Bronchial epithelial cell (primary cell): ENCODE measurements at regions not wholly inside any gene's neighbourhood (a gene's known extent, or its start where the extent isn't known, plus 50 kb on each side); places are given as distances from the start of the nearest gene placed in this dataset.

ENCODE experiments used
- DNase-seq: peaks from one replicate; pipeline ENCODE4 v3.0.0-alpha.2; 2010; ENCODE audit warnings: low read depth
- FAIRE-seq: peaks from 2 replicates; lab custom pipeline; 2011; peaks lifted over from hg19 to GRCh38; lab: Jason Lieb, UNC
- H3K27me3 ChIP-seq: 2 replicates; pipeline ENCODE4 v1.5.1; 2011; ENCODE audit warnings: low read length; ENCODE audit not compliant: control insufficient read depth, insufficient read depth
- H3K36me3 ChIP-seq: 2 replicates; pipeline ENCODE4 v1.5.1; 2011; ENCODE audit warnings: low read length; ENCODE audit not compliant: control insufficient read depth, insufficient read depth
- H3K4me3 ChIP-seq: 2 replicates; pipeline ENCODE4 v1.5.1; 2011; ENCODE audit warnings: mild to moderate bottlenecking, low read depth, low read length, control low read depth
- CTCF ChIP-seq: IDR thresholded peaks from 2 replicates; pipeline ENCODE4 v1.5.1; 2011; ENCODE audit warnings: mild to moderate bottlenecking, moderate library complexity, low read length, control low read depth, inconsistent platforms; ENCODE audit not compliant: insufficient read depth, severe bottlenecking

- no peak for DNase-seq
- no peak for FAIRE-seq
- TF ChIP-seq CTCF, result no peak
- Histone ChIP-seq H3K4me3 (no peak overlapping the region), H3K36me3 (no peaks in the 10 kb centered on the region), H3K27me3 (no peaks in the 10 kb centered on the region)
Observed at GRCh38 chr1:208534979-208535378, 290.8 kb upstream of the PLXNA2 start.

- Histone ChIP-seq H3K27me3 (no peaks in the 10 kb centered on the region), H3K4me3 (no peak overlapping the region), H3K36me3 (no peaks in the 10 kb centered on the region)
- no peak for DNase-seq
- FAIRE-seq, result no peak
- TF ChIP-seq CTCF, result no peak
Observed at GRCh38 chr1:208535511-208535910, 291.3 kb upstream of the PLXNA2 start.

GRCh38 chr1:208536212-208536611, 292.0 kb upstream of the PLXNA2 start:
- no peaks in the 10 kb centered on the region for H3K27me3 ChIP-seq
- no peak for DNase-seq
- no peak for FAIRE-seq
- H3K4me3 ChIP-seq, result no peak overlapping the region
- no peaks in the 10 kb centered on the region for H3K36me3 ChIP-seq
- TF ChIP-seq CTCF, result no peak

DNA sequence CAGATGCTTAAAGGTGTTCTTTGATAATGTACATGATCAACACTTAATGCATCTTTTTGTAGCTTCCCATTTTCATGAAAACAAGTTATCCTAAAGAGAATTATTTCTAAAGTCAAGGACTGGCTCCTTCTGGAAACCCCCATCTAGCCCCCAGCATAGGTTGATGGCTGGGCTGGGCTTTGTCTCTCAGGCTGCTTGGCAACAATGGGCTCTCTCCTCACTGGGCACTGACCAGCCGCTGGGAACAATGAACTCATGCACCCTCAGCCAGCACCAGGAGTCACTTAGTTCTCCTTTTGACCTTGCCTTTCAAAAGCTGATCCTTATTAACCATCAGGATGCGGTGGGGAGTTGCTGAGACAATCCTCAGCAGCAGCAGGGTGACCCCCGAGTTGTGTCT, 293.0 kb upstream of the PLXNA2 start:
- DNase-seq, result no peak

GRCh38 chr1:208538078-208538477, 293.9 kb upstream of the PLXNA2 start:
- Histone ChIP-seq H3K36me3 (no peaks in the 10 kb centered on the region), H3K4me3 (no peak overlapping the region), H3K27me3 (no peaks in the 10 kb centered on the region)
- FAIRE-seq (no peak), DNase-seq (no peak)
- TF ChIP-seq CTCF, result no peak

More for the DNA sequence above, 293.0 kb upstream of the PLXNA2 start:
- no peak for FAIRE-seq
- TF ChIP-seq CTCF, result no peak
- H3K4me3 ChIP-seq, result no peak overlapping the region
- no peaks in the 10 kb centered on the region for H3K36me3 ChIP-seq
- H3K27me3 ChIP-seq, result no peaks in the 10 kb centered on the region

DNA sequence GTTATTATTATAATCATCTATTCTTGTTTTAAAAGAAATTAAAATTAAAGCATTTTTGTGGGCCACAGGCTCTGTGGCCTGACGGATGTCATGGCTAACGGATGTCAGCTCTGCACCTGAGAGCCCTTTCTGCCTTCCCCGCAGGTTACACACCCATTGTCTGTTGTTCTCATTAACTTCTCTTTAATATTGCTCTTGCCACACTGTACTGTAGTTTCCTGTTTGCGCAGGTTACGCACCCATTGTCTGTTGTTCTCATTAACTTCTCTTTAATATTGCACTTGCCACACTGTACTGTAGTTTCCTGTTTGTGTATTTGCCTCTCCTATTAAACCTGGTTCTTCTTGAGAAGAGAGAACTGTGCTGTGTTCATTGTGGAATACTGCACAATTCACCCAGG, 294.4 kb upstream of the PLXNA2 start:
- H3K27me3 ChIP-seq, result no peaks in the 10 kb centered on the region
- no peaks in the 10 kb centered on the region for H3K36me3 ChIP-seq
- FAIRE-seq (no peak), DNase-seq (no peak)
- no peak overlapping the region for H3K4me3 ChIP-seq
- no peak for TF ChIP-seq CTCF
